DMS 273 (cell line): ENCODE measurements at regions not wholly inside any gene's neighbourhood (a gene's known extent, or its start where the extent isn't known, plus 50 kb on each side); places are given as distances from the start of the nearest gene placed in this dataset.
A peak's percentile ranks its signal among the peaks of the same experiment; 100 is the strongest.

Experiments
- DNase-seq: peaks from one replicate; lab custom pipeline; 2025; ENCODE audit not compliant: unreplicated experiment; lab: John Stamatoyannopoulos, UW

DNA sequence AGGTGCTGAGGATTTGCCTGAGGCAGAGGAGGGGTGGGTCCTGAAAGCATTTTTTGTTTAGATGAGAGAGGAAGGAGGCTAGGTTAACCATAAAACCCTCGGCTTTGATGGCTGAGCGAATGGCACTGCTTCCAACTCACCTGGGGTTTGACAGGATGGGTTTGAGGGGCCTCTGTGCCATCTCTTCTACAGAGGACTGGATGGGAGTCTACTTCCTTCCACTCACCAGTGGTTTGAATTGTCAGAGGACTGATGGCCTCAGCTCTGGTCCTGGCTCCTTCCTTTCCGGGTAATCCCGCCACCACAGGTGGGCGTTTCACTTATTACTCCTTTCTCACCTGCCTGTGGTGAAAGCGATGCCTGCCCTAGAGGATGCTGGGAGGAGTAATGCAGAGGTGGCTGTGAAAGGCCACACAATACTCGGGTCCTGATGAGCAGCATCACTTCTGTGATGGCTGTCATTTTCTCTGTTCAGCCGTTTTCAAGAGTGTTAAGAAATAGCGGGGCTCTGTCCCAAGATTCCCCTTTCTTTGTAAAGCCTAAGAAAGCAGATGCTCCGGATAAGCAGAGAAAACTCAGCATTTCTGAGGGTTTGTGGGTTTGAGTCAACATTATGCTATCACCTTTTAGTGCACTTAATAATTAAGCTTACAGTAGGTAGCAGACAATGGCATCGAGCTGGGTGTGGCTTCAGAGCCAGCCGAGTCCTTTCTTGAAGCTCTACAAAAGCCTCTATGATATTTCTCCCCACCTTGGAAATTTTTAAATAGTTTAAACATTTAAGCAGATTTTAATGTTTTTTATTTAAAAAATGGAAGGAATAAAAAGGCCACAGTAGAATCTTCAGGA is 220.7 kb downstream of the HLX start:
- DNase-seq: no peak

DNA sequence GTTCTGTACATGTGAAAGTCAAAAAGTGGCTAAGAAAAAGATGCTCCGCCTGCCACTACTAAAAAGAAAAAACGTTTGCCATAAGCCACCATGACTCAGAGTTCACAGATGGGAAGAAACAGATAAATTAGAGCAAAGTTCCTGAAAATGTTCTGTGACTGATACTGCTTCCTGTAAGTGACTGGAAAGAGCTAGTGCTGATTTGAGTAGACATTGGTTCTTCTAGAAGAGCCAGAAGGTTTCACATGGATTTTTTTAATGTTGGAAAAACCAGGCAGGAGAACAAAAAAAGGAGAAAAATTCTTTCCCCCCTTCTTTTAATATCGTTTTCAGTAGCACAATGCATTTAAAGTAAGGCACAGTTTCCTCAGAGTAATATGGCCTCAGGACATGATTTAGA is 221.4 kb downstream of the HLX start:
- no peak for DNase-seq

DNA sequence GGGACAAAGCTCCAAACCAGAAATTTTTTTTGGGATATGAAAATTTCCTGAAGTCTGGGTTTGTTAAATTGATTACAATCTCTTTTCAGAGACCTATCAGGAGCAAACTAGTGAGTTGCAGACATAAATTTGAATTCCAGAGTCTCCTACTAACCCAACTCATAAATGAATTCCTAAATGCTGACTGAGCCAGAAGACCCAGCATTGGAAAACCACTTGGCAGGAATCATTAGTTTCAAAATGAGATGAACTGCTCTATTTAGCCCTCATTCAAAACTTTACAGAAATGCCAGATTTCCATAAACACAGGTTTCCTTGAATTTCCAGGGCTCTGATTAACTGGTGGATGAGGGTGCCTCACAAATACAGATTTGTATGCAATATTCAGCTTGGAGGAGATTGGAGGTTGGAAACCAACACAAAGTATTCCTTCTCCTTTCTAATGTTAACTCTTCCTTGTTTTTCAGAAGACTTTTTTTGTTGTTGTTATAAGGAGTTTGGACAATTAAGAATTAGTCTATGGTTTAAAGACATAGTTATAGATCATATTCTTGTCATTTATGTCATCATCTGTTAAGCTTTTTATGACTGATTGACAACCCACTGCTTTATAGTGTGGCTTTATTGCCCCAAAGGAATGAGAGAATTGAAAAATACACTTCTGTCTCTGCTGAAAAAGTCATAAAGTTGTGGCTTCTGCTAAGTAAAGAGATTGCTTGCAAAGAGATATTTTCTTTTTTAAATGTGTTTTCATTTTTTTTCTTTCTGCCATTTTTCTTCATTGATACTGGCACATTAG is 222.8 kb downstream of the HLX start:
- no peak for DNase-seq

DNA sequence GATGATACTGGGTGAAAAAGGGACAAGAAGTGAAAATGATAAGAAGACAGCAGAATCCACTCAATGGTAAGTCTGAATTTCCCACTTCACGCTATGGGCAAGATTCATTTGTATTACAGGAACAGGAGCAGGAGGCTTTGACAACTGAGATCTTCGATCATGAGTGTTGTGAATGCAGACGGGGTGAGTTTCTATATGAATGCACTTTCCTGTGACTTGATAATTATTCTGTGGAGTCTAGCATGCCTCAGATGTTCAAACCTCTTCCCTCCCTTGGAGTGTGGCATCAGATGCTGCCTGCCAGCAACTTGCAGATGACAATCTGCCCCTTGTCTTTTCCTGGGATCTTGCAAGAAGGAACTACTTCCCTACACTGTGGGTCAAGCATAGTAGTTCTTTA is 225.4 kb downstream of the HLX start:
- no peak for DNase-seq

DNA sequence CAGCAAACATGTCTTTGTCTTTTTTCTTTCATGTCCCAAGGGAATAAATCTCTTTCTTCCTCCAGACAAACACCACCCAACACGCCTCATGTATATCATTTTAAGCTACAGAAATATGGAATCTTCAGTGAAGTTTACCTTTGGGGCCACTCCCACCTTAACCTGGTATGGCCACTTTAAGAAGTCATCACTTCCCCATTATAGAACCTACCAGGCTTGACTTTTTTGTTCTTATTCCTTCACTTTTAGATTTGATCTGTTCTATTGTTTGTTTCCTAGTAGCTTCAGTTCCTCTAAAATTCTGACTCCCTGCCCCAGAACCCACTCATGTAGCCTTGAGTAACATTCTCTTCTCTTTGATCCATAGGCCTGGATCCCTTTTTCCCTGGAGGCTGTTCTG is 226.3 kb downstream of the HLX start:
- no peak for DNase-seq

- DNase-seq: no peak
Observed at GRCh38 chr1:221106616-221107015, 227.4 kb downstream of the HLX start.

GRCh38 chr1:221109930-221110329 is 230.7 kb downstream of the HLX start:
- no peak for DNase-seq

DNA sequence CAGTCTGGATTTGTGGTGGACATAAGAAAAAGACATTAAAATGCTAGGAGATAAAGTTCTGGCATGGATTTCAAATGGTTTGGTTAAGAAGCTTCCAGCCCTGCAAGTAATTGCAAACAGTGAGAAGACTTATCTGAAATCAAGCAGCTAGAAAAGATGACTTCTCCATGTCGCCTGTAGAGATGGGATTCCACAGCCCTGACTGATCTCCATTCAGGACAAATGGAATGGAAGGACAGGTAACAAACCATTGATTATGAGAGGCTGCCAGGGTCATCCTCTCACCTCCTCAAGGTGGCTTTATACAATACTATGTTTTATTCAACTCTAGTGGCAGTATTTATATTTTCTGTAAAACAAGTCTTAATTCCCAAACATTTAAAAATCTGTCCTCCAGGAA is 237.9 kb downstream of the HLX start:
- no peak for DNase-seq

- DNase-seq: no peak
Observed at GRCh38 chr1:221117548-221117951, 238.3 kb downstream of the HLX start.

DNA sequence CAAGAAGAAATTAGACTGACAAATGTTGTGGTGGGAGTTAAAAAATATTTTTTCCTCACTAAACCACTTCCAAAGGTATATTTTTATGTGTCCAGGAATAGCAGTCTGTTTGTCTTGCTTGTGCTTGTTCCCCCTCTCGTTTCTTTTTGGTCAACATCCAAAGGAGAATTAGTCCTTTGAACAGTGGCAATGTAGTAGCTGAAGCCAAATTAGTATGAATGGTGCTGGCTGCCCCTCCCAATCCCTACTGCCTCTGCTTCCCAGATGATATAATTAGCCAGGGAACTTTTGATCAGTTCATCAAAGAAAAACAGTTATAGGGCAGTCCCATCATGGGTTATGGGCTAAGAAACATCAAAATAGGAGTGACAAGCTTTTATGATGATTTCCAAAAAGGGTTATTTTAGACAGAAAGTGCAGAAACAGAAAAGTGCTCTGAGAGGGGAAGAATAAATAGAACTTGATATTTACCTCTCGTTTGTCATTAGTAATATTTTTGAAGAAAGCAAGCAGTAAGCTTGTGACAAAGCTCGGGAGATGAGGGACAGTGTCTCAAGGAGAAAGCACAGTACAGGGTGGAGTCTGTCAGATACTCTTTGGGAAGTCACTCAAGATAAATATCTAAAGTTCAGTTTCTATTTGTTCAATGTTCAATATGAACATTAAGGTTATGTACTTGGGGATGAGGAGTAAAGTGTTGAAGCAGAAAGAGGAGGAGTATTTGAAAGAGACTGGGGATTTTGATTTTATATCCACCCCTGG is 239.1 kb downstream of the HLX start:
- DNase-seq: no peak

- DNase-seq: no peak
Observed at GRCh38 chr1:221118938-221119320, 239.7 kb downstream of the HLX start.

GRCh38 chr1:221122501-221122900 is 243.3 kb downstream of the HLX start:
- no peak for DNase-seq

- peak; percentile 19 for DNase-seq
Observed at GRCh38 chr1:221125976-221126375, 246.7 kb downstream of the HLX start.

DNA sequence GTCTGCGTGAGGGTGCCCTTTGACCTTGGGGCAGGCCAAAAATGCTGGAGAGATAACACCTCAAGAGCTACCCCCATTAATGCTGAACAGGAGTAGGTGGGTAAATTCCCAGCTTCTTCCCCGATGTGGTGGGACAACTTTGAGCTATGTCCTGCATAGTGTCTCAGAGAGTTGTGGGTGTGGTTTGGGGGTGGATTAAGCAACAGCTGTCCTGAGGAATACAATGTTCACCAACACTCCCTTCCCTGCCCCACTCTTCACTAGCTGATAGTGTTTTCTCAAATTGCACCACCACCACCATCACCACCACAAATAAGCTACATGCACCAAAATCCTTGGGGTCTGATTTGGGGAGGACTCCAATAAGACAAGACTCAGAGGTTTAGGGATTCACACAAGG is 258.4 kb downstream of the HLX start:
- no peak for DNase-seq

DNA sequence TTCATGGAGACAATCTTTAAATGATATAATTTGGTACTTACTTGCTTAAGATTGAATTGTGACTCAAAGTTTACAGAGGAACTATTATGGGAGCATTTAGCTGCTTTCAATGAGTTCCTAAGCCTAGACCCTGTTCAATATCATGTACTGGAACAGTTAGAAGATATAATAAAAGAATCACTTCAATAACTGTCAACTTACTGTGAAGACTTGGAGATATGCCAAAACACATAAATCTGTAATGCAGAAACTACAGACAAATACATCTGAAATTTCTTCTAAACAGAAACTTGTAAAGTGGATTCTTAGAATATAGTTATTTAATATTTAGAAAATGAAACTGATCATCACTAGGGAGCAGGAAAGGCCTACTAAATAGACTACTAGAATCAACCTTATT is 259.3 kb downstream of the HLX start:
- DNase-seq: no peak

DNA sequence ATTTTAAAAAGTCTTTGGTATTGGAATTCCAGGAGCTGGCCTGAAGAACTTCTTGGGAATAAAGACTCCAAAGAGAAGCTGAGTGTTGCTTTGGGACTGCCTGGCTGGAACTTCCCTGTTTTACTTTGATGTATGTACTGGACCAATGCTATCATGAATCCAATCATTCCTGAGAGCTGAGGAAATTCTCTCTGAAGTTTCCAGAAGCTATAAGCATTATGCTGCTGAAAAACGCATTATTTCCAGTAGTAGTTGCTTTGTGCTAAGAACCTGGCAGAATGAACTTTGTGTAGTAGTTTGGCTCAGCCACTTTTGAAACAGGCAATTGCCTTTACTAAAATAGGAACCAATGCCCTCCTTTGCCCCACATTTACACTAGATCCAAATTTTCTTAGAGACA is 260.7 kb downstream of the HLX start:
- DNase-seq: no peak

DNA sequence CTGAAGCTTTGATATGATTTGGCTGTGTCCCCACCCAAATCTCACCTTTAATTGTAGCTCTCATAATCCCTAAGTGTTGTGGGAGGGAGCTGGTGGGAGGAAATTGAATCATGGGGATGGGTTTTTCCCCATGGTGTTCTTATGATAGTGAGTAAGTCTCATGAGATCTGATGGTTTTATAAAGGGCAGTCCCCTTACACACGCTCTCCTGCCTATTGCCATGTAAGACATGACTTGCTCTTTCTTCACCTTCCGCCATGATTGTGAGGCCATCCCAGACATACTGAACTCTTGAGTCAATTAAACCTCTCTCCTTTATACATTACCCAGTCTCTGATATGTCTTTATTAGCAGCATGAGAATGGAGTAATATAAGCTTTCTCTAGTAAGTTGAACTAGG is 261.9 kb downstream of the HLX start:
- DNase-seq: no peak

DNA sequence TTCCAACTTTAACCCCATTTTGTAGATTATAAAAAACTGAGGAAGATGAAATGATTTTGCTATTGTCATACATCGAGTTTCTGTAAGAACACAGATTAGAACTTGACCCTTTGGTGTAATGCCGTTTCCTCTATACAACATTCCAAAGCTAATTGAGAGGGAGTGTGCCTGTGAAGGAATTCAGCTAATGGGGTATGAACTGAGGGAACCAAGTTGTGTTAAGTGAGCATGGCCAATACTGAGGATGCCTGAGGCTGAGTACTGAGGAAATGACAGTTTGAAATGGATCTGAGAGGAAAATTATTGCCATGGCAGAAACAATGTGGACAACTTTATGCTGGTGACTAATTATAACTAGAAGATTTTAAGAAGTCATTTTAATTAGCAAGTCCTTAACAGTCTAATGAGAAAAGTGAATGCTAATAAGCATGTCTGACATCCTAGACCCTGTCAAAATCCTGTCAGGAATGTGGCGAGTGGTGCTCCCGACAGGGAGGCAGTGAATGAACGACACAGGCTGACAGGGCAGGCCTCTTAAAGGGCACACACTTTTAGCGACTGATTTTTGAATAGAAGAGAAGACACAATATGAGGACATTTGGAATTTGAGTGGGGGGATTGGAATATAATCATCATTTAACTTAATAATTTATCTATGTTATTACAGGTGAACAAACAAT is 262.5 kb downstream of the HLX start:
- no peak for DNase-seq

GRCh38 chr1:221148660-221149059 is 269.4 kb downstream of the HLX start:
- DNase-seq: no peak

DNA sequence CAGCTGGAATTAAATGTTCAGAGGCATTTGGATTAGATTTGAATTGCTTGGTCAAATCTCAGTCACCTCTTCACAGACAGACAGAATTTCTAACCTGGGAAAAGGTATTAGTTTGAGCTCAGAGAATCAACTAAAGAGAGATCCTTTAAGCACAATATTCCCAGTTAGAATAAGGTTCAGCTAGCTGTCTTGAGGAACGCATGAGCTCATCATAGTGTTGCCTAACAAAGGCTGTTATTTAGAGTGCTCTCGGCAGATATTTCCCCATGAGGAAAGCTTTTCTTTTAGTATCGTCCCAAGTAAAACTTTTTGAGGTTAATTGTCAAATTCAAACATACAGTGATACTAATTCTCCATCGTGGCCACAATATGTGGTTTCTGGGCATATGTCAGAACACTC is 269.9 kb downstream of the HLX start:
- DNase-seq: no peak

- no peak for DNase-seq
Observed at GRCh38 chr1:221149555-221150075, 270.4 kb downstream of the HLX start.
